DOHH2 (cell line): ENCODE measurements at regions not wholly inside any gene's neighbourhood (a gene's known extent, or its start where the extent isn't known, plus 50 kb on each side); places are given as distances from the start of the nearest gene placed in this dataset.

Experiments
- H3F3A ChIP-seq: fragments of 200-600 bp; sonication (generic), shearing (Covaris generic); 2 replicates; pipeline ENCODE4 v1.6.0; 2016; ENCODE audit warnings: antibody characterized with exemption, mild to moderate bottlenecking; ENCODE audit not compliant: control insufficient read depth, insufficient read depth
- H3K27ac ChIP-seq: fragments of 200-600 bp; sonication (generic); 2 replicates; pipeline ENCODE4 v1.5.1; 2014; ENCODE audit warnings: low read depth, mild to moderate bottlenecking, low read length, moderate library complexity
- H3K27me3 ChIP-seq: fragments of 200-600 bp; sonication (generic); 2 replicates; pipeline ENCODE4 v1.6.1; 2014; ENCODE audit warnings: mild to moderate bottlenecking, low read length, mixed read lengths; ENCODE audit not compliant: control insufficient read depth
- H3K36me3 ChIP-seq: fragments of 200-600 bp; sonication (generic); 2 replicates; pipeline ENCODE4 v1.6.1; 2014; ENCODE audit warnings: mild to moderate bottlenecking, low read length, moderate library complexity, mixed read lengths; ENCODE audit not compliant: control insufficient read depth
- H3K4me1 ChIP-seq: fragments of 200-600 bp; sonication (generic); 2 replicates; pipeline ENCODE4 v1.6.1; 2014; ENCODE audit warnings: mild to moderate bottlenecking, low read length, mixed read lengths; ENCODE audit not compliant: control insufficient read depth
- H3K4me2 ChIP-seq: fragments of 200-600 bp; sonication (generic); 2 replicates; pipeline ENCODE4 v1.6.0; 2014; ENCODE audit warnings: mild to moderate bottlenecking, low read length, moderate library complexity
- H3K4me3 ChIP-seq: fragments of 200-600 bp; sonication (generic); 2 replicates; pipeline ENCODE4 v1.5.1; 2014; ENCODE audit warnings: mild to moderate bottlenecking, low read length, mixed read lengths
- H3K79me2 ChIP-seq: fragments of 200-600 bp; sonication (generic); 2 replicates; pipeline ENCODE4 v1.6.1; 2014; ENCODE audit warnings: mild to moderate bottlenecking, low read length, mixed read lengths; ENCODE audit not compliant: control insufficient read depth
- H3K9me2 ChIP-seq: fragments of 200-600 bp; sonication (generic); replicated peaks from 2 replicates; pipeline ENCODE4 v1.6.1; 2014; ENCODE audit warnings: mild to moderate bottlenecking, low read length, mixed read lengths; ENCODE audit not compliant: control insufficient read depth
- H3K9me3 ChIP-seq: fragments of 200-600 bp; sonication (generic); 2 replicates; pipeline ENCODE4 v1.6.1; 2014; ENCODE audit warnings: antibody characterized with exemption, low read length, mixed read lengths; ENCODE audit not compliant: control insufficient read depth, insufficient read depth
- H4K20me1 ChIP-seq: fragments of 200-600 bp; sonication (generic); 2 replicates; pipeline ENCODE4 v1.6.0; 2014; ENCODE audit warnings: low read depth, mild to moderate bottlenecking, antibody characterized with exemption, low read length, moderate library complexity; ENCODE audit not compliant: control insufficient read depth, insufficient read depth
- CTCF ChIP-seq: fragments of 200-600 bp; sonication (generic); IDR thresholded peaks from one replicate; pipeline ENCODE4 v1.5.1; 2014; ENCODE audit warnings: antibody characterized with exemption, mild to moderate bottlenecking, low read depth, low read length; ENCODE audit not compliant: poor library complexity, severe bottlenecking
- EZH2phosphoT487 ChIP-seq: fragments of 200-600 bp; sonication (generic); IDR thresholded peaks from 2 replicates; pipeline ENCODE4 v1.6.1; 2017; ENCODE audit warnings: borderline replicate concordance, mild to moderate bottlenecking, antibody characterized with exemption, low read length, moderate library complexity, mixed read lengths

GRCh38 chr3:5634411-5634810, 446.9 kb downstream of the EDEM1 start:
- H3K4me3 ChIP-seq: no peak overlapping the region
- H4K20me1 ChIP-seq: no peaks in the 10 kb centered on the region
- no peaks in the 10 kb centered on the region for H3F3A ChIP-seq
- no peaks in the 10 kb centered on the region for H3K79me2 ChIP-seq
- H3K4me2 ChIP-seq: no peak overlapping the region
- H3K36me3 ChIP-seq: no peaks in the 10 kb centered on the region
- no peak overlapping the region for H3K27ac ChIP-seq
- no peaks in the 10 kb centered on the region for H3K4me1 ChIP-seq
- H3K9me2 ChIP-seq: no peaks in the 10 kb centered on the region
- no peaks in the 10 kb centered on the region for H3K9me3 ChIP-seq
- no peak for TF ChIP-seq CTCF
- no peak for TF ChIP-seq EZH2phosphoT487
- no peaks in the 10 kb centered on the region for H3K27me3 ChIP-seq

DNA sequence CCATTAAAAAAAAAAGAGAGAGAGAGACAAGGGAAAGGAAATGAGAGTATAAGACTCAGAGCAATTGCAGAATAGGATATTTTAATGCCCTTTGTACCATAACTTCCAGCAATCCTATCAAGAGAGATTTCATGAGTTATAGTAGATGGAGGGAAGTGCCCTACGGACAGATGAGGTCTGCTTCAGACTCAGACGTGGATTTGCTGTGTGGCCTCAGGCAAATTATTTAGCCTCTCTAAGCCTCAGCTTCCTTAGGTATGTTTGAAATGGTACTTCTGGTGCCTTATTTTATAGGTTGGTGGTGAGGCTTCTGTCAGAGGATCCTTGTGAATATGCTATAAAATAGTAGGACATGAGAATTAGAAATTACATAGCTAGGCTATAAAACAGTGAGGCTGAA, 448.2 kb downstream of the EDEM1 start:
- Histone ChIP-seq H4K20me1 (no peaks in the 10 kb centered on the region), H3K4me2 (no peak overlapping the region), H3K9me3 (no peaks in the 10 kb centered on the region), H3K4me3 (no peak overlapping the region), H3F3A (no peaks in the 10 kb centered on the region), H3K4me1 (no peaks in the 10 kb centered on the region), H3K79me2 (no peaks in the 10 kb centered on the region), H3K27ac (no peak overlapping the region), H3K9me2 (no peaks in the 10 kb centered on the region), H3K36me3 (no peaks in the 10 kb centered on the region), H3K27me3 (no peaks in the 10 kb centered on the region)
- TF ChIP-seq EZH2phosphoT487 (no peak), CTCF (no peak)

- Histone ChIP-seq H3K9me3 (no peaks in the 10 kb centered on the region), H3K9me2 (no peaks in the 10 kb centered on the region), H3K27ac (no peak overlapping the region), H3F3A (no peaks in the 10 kb centered on the region), H3K4me1 (no peaks in the 10 kb centered on the region), H3K36me3 (no peaks in the 10 kb centered on the region), H3K27me3 (no peaks in the 10 kb centered on the region), H3K4me3 (no peak overlapping the region), H3K79me2 (no peaks in the 10 kb centered on the region), H3K4me2 (no peak overlapping the region), H4K20me1 (no peaks in the 10 kb centered on the region)
- TF ChIP-seq CTCF: no peak
- TF ChIP-seq EZH2phosphoT487: no peak
These were observed 451.0 kb downstream of the EDEM1 start for GRCh38 chr3:5638550-5638949.
